ENCODE measurements at regions not wholly inside any gene's neighbourhood (a gene's known extent, or its start where the extent isn't known, plus 50 kb on each side); places are given as distances from the start of the nearest gene placed in this dataset.
"Not testable (repeated sequence)": the region's sequence is repeated elsewhere in the genome, so short reads cannot be mapped to it uniquely, and the experiment has no call there.

DNA sequence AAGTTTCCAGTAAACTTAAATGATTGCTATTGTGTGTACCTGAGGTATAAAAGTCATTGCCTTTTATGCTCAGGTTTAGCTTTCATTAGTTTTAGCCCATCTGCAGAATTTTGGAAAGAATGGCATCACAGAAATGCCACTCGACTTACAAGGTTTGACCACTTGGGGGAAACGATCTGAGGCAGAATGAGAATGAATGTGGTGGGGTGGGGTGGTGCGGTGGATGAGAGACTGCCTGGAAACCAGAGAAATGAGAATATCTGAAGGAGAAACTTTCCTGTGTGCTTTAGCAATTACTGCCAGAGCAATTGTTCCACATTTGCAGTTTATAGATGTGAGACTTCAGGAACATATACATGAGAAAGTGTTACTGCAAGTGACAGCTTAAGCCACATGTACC lies 225.4 kb upstream of the PDE3A start:
- no peaks in the 10 kb centered on the region for H3K9me3 Mint-ChIP-seq
- no peaks in the 10 kb centered on the region for H3K27me3 Mint-ChIP-seq (ENCODE audit: insufficient read depth)
- no peak overlapping the region for H3K4me3 Mint-ChIP-seq
- intact Hi-C loops (cut with micrococcal nuclease), result no loop called here
- H3K36me3 Mint-ChIP-seq (ENCODE audit: low read depth), result no peaks in the 10 kb centered on the region
- no peaks in the 10 kb centered on the region for H3K4me1 Mint-ChIP-seq (ENCODE audit: low read depth)
- no peak overlapping the region for H3K27ac Mint-ChIP-seq
- DNase-seq (ENCODE audit: low spot score), result no peak

DNA sequence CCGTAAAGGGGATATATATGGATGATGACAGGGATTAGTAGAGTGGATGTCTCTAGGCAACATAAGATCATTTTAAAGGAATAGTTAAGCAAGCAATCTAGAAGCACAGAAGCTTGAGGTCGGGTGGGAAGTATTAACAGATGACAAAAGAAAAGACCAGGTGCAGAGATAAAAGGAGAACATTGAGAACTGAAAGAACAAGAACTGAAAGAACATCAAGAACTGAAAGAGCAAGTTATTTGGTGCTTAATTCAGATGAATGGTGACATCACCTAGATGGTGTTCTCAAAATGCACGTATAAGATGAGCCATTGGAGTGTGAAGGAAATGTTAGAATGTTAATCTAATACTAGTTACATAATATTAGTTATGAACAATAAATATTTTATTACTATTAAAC lies 224.0 kb upstream of the PDE3A start:
- Mint-ChIP-seq H3K4me1 (ENCODE audit: low read depth) (no peaks in the 10 kb centered on the region), H3K27ac (no peak overlapping the region), H3K36me3 (ENCODE audit: low read depth) (no peaks in the 10 kb centered on the region), H3K27me3 (ENCODE audit: insufficient read depth) (no peaks in the 10 kb centered on the region), H3K4me3 (no peak overlapping the region), H3K9me3 (no peaks in the 10 kb centered on the region)
- DNase-seq (ENCODE audit: low spot score), result no peak
- intact Hi-C loops (cut with micrococcal nuclease), result no loop called here

DNA sequence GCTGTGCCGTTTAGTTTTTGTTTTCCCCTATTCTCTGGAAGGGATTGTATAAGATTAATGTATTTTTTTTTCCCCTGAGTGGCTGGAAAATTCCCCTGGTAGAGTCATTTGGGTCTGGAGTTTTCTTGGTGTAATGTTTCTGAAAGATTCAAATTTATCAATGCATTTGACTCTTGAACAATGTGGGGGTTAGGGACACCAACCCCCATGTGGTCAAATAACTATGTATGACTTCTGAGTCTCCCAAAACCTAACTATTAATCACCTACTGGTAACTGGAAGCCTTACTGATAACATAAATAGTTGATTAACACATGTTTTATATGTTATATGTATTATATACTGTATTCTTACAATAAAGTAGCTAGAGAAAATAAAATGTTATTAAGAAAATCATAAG lies 220.1 kb upstream of the PDE3A start:
- Mint-ChIP-seq H3K27ac (no peak overlapping the region), H3K27me3 (ENCODE audit: insufficient read depth) (no peaks in the 10 kb centered on the region), H3K4me3 (no peak overlapping the region), H3K36me3 (ENCODE audit: low read depth) (no peaks in the 10 kb centered on the region), H3K9me3 (no peaks in the 10 kb centered on the region), H3K4me1 (ENCODE audit: low read depth) (no peaks in the 10 kb centered on the region)
- no peak for DNase-seq (ENCODE audit: low spot score)
- intact Hi-C loops (cut with micrococcal nuclease), result no loop called here

DNA sequence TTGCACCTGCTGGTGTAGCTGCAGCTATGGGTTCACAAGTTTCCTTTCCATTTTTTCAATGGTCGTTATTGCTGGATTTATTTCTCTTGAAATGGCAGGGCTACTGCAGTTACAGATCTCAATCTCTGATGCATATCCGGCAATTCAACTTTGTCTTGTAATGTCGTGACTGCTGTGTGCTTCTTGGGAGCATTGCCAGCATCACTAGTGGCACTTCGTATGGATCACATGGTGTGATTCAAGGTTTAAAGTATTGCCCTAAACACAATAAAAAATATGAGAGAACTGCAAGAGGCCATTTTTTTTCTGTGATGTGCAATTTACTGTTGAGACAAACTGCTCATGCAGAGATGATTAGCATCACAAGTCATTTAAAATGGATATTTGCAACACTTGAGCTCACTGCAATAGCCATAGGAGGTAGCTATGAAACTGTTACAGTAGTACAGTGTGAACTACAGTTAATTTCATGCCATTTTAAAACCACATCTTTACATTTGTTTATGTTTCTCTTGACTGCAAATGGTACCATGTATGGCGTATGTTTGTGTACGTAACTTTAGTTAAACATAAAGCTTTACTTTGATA lies 217.4 kb upstream of the PDE3A start:
- H3K4me3 Mint-ChIP-seq, result no peak overlapping the region

DNA sequence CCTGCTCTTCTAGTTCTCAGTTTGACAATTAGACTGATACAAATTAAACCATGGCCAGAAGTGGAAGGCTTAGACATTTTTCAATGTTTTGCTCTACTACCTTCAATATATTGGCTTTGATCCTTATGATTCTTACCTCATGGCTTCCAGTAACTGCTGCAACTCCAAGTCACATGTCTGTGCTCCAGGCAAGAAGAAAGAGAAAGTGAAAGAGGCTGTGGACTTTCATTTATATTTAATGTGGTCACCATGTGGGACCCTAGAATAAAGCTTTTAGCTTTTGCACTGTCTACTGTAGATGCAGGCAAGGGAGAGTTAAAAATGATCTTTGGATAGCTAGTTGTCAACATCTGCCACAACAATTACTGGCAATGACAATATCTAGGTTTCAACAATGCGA lies 214.3 kb upstream of the PDE3A start:
- H3K36me3 Mint-ChIP-seq (ENCODE audit: low read depth), result no peaks in the 10 kb centered on the region
- no peaks in the 10 kb centered on the region for H3K9me3 Mint-ChIP-seq
- H3K27me3 Mint-ChIP-seq (ENCODE audit: insufficient read depth), result no peaks in the 10 kb centered on the region
- no peaks in the 10 kb centered on the region for H3K4me1 Mint-ChIP-seq (ENCODE audit: low read depth)
- H3K4me3 Mint-ChIP-seq, result no peak overlapping the region
- H3K27ac Mint-ChIP-seq, result no peak overlapping the region
- DNase-seq (ENCODE audit: low spot score), result no peak
- intact Hi-C loops (cut with micrococcal nuclease), result no loop called here

More for the DNA sequence above, 217.4 kb upstream of the PDE3A start:
- intact Hi-C loops (cut with micrococcal nuclease), result no loop called here
- H3K36me3 Mint-ChIP-seq (ENCODE audit: low read depth), result no peaks in the 10 kb centered on the region
- no peak overlapping the region for H3K27ac Mint-ChIP-seq
- H3K9me3 Mint-ChIP-seq, result no peaks in the 10 kb centered on the region
- DNase-seq (ENCODE audit: low spot score), result no peak
- H3K4me1 Mint-ChIP-seq (ENCODE audit: low read depth), result no peaks in the 10 kb centered on the region
- no peaks in the 10 kb centered on the region for H3K27me3 Mint-ChIP-seq (ENCODE audit: insufficient read depth)

DNA sequence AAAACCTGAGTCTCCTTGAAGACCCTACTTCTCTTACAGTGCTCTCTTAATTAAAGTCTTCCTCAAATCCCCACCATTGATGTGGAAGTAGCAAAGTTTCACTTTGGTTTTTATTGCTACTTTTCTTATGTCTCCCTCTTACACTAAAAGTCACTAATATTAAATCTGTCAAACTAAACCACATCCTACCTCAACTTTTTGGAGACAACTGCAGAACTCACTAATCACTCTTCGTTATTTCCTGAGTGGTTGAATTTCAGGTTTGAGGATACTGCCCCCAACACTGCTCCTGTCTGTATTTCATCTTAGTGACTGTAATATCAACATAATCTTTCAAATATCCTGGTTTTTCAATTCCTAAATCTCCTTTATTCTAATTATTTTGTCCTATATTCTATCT lies 213.0 kb upstream of the PDE3A start:
- Mint-ChIP-seq H3K27me3 (ENCODE audit: insufficient read depth) (no peaks in the 10 kb centered on the region), H3K4me1 (ENCODE audit: low read depth) (no peaks in the 10 kb centered on the region), H3K9me3 (no peaks in the 10 kb centered on the region), H3K36me3 (ENCODE audit: low read depth) (no peaks in the 10 kb centered on the region), H3K4me3 (no peak overlapping the region), H3K27ac (no peak overlapping the region)
- intact Hi-C loops (cut with micrococcal nuclease), result no loop called here
- no peak for DNase-seq (ENCODE audit: low spot score)

DNA sequence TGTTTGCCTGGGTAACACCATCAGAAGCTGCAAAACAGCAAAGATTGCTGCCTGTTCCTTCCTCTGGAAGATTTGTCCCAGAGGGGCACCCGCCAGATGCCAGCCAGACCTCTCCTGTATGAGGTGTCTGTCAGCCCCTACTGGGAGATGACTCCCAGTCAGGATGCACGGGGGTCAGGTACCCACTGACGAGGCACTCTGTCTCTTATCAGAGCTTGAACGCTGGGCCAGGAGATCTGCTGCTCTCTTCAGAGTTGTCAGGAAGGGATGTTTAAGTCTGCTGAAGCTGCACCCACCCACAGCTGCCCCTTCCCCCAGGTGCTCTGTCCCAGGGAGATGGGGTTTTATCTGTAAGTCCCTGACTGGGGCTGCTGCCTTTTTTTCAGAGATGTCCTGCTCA lies 207.4 kb upstream of the PDE3A start:
- DNase-seq (ENCODE audit: low spot score), result not testable (repeated sequence)

DNA sequence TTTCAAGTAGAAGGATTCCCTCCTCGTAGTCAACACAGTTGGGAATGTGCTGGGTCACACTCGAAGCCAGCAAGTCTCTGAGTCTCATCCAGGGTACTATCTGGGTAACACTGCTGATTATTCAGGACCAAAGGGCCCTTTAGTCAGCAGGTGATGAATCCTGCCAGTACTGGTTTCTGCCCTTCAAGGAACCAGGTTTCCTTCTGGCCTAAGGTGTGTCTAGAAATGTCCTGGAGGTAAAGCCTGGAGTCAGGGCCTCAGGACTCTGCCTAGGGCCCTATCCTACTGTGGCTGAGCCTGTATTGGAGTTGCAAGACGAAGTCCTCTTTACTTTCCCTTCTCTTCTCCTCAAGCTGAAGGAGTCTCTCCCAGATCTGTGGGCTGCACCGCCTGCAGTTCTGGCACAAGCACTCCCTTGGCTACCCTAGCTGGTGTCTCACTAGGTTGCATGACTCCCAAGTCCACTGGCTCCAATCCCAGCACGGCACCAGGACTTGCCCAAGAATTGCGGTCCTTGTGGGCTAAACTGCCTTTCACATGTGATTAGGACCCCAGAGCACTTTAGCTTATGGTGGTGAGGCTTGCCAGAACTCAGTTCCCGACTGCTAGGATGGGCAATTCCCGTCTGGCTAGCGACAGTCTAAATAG lies 193.7 kb upstream of the PDE3A start:
- intact Hi-C loops (cut with micrococcal nuclease), result no loop called here

More for the DNA sequence above, 207.4 kb upstream of the PDE3A start:
- H3K27ac Mint-ChIP-seq; H3K4me3 Mint-ChIP-seq; H3K36me3 Mint-ChIP-seq (ENCODE audit: low read depth); H3K9me3 Mint-ChIP-seq; H3K4me1 Mint-ChIP-seq (ENCODE audit: low read depth); intact Hi-C loops (cut with micrococcal nuclease); H3K27me3 Mint-ChIP-seq (ENCODE audit: insufficient read depth): not testable (repeated sequence)

DNA sequence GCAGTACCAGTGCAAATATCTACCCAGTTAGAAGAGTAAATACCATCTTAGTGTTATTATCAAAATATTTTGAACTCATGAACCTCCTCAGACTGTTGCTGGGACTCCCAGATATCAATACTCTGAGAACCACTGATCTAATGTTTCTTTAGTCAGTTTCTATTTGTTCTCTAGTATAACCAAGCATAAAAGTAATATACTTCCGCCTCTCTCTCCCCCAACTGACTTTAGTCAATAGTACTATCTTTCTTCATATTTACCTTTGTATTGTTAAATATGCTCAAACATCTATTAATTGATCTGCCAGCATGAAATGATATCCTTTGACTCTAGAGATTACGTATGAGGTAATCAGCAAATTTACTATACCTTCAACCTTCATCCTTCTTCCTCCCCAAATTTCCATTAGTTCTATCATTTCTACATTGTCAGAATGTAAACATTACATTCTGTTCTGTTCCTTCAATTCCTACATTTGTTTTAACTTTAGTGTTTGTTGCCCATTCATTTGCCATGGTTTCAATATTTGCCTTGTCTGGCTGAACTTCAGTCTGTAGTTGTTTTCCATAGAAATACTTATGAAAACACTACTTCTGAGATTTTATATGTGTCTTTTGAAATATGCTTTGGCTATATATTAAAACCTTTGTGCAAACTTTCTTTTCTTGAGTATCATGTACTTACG lies 192.5 kb upstream of the PDE3A start:
- no peaks in the 10 kb centered on the region for H3K27me3 Mint-ChIP-seq (ENCODE audit: insufficient read depth)

More for the DNA sequence above, 193.7 kb upstream of the PDE3A start:
- Mint-ChIP-seq H3K4me3 (no peak overlapping the region), H3K27ac (no peak overlapping the region), H3K9me3 (peaks cover 4% of the 10 kb centered on the region), H3K36me3 (ENCODE audit: low read depth) (no peaks in the 10 kb centered on the region), H3K4me1 (ENCODE audit: low read depth) (no peaks in the 10 kb centered on the region), H3K27me3 (ENCODE audit: insufficient read depth) (no peaks in the 10 kb centered on the region)
- no peak for DNase-seq (ENCODE audit: low spot score)

DNA sequence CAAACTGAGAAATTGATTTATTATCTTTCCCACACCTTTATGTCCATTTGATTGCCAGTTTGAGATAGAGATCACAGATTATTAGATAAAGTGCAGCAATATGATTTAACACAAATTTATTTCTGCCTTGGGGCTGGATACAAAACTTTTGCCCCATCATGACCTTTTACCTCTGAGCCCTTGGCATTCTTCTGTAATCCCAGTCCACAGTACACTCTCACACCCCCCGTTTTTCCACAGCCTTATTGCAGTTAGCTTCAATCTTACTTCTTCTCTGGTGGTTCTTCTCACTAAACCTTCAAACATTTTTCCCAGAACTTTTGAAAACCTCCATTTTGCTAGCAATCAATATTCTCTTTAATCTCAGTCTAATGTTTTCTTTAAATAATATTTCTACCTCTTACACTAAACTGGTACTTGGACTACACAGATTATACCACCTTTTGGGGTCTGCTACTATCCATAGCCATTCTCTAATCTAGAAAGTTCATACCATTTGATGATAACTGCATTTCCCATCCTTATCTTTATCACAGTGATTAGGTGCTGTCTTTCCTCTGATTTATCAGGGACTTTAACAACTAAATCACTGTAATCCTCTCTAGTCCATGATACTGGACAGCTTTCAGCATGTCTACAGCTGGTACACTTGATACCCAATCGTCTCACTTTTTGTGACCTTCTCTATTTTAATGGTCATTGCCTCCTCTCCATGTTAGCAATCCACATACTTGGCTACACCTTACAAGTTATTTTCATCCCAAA lies 186.7 kb upstream of the PDE3A start:
- Mint-ChIP-seq H3K27me3 (ENCODE audit: insufficient read depth) (peaks cover 2% of the 10 kb centered on the region), H3K27ac (no peak overlapping the region), H3K4me3 (no peak overlapping the region), H3K9me3 (no peaks in the 10 kb centered on the region), H3K4me1 (ENCODE audit: low read depth) (no peaks in the 10 kb centered on the region), H3K36me3 (ENCODE audit: low read depth) (no peaks in the 10 kb centered on the region)
- intact Hi-C loops (cut with micrococcal nuclease), result no loop called here
- DNase-seq (ENCODE audit: low spot score), result no peak

More for the DNA sequence above, 192.5 kb upstream of the PDE3A start:
- Mint-ChIP-seq H3K4me1 (ENCODE audit: low read depth) (no peaks in the 10 kb centered on the region), H3K4me3 (no peak overlapping the region), H3K27ac (no peak overlapping the region), H3K9me3 (peaks cover 4% of the 10 kb centered on the region), H3K36me3 (ENCODE audit: low read depth) (no peaks in the 10 kb centered on the region)
- intact Hi-C loops (cut with micrococcal nuclease), result no loop called here
- DNase-seq (ENCODE audit: low spot score), result no peak

DNA sequence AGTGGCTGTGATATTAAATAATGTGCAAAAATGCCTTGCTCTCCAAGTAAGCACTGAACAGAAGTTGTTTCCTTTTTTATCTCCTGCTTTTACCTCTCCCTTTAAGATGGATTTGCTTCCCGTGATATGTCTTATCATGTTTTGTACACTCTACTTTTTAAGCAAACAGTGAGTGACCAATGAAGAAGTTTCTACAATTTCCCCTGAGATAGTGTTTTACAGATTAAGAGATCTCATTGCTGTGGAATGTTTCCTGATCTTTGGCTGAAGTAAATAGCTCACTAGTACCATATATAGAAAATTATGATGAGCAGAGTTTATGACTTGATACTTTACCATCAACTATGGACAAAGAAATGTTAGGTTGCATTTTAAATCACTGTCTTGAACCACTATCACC lies 184.8 kb upstream of the PDE3A start:
- Mint-ChIP-seq H3K9me3 (peaks cover 4% of the 10 kb centered on the region), H3K4me3 (no peak overlapping the region), H3K27me3 (ENCODE audit: insufficient read depth) (peaks cover 2% of the 10 kb centered on the region), H3K27ac (no peak overlapping the region), H3K4me1 (ENCODE audit: low read depth) (no peaks in the 10 kb centered on the region), H3K36me3 (ENCODE audit: low read depth) (no peaks in the 10 kb centered on the region)
- no peak for DNase-seq (ENCODE audit: low spot score)
- intact Hi-C loops (cut with micrococcal nuclease), result no loop called here

DNA sequence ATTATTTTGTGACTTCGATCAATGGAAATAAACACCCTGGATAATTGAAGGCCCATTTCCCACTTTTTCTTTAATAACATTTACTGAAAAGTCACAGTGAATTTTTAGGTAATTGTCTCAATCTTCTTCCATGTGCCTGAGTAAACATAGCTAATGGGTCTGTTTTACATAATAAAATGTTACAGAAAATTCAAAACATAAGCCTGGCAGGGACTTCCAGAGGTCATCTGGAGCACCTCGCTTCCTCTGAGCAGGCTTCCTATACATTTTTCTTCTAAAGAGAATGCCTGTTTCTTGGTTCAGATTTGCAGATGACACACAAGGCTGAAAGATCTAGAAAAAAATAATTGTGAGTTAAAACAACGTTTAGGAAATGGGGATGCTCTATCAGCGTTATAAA lies 183.8 kb upstream of the PDE3A start:
- DNase-seq (ENCODE audit: low spot score), result no peak
- Mint-ChIP-seq H3K27ac (no peak overlapping the region), H3K9me3 (peaks cover 4% of the 10 kb centered on the region), H3K4me1 (ENCODE audit: low read depth) (no peaks in the 10 kb centered on the region), H3K36me3 (ENCODE audit: low read depth) (no peaks in the 10 kb centered on the region), H3K4me3 (no peak overlapping the region), H3K27me3 (ENCODE audit: insufficient read depth) (peaks cover 2% of the 10 kb centered on the region)
- intact Hi-C loops (cut with micrococcal nuclease), result no loop called here

DNA sequence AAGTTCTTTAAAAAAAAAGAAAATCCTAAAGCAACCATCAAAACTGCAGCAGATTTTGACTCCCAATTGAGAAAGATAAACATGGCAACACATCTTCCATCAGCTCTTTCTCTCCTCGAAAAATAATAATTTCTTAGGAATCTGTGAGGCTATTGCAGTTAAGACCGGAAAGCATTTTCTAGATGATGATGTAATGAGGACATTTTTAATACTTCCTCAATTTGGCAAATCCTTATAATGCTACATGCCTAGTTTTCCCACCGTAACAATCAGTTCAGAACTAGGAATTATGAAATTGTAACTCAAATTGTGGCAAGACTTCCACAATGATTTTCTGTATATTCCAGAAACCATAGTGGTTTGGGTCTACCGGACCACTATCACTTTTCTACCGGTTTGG lies 180.9 kb upstream of the PDE3A start:
- Mint-ChIP-seq H3K4me3 (no peak overlapping the region), H3K36me3 (ENCODE audit: low read depth) (no peaks in the 10 kb centered on the region), H3K27ac (no peak overlapping the region), H3K4me1 (ENCODE audit: low read depth) (no peaks in the 10 kb centered on the region), H3K27me3 (ENCODE audit: insufficient read depth) (peaks cover 2% of the 10 kb centered on the region), H3K9me3 (peaks cover 4% of the 10 kb centered on the region)
- no peak for DNase-seq (ENCODE audit: low spot score)
- intact Hi-C loops (cut with micrococcal nuclease), result no loop called here
